Astrocyte of the cerebellum (primary cell): ENCODE measurements at regions not wholly inside any gene's neighbourhood (a gene's known extent, or its start where the extent isn't known, plus 50 kb on each side); places are given as distances from the start of the nearest gene placed in this dataset.

Source experiments
- DNase-seq: peaks from one replicate; pipeline ENCODE4 v3.0.0-alpha.2; 2011; ENCODE audit warnings: low read depth
- H3K4me3 ChIP-seq: 2 replicates; pipeline ENCODE4 v1.5.1; 2011; ENCODE audit warnings: mild to moderate bottlenecking, low read depth, low read length, moderate library complexity
- in situ Hi-C: cut with HindIII; loops from 2 replicates; pipeline ENCODE4 v1.10.0; 2017; ENCODE audit warnings: low sequenced_read_pairs
- TF ChIP-seq, protein P1 (sequence below): IDR thresholded peaks from 2 replicates; pipeline ENCODE4 v1.5.1; 2012; ENCODE audit warnings: low read length, low read depth, moderate library complexity, mild to moderate bottlenecking; ENCODE audit errors: missing control alignments

- in situ Hi-C loops = no loop called here
- H3K4me3 ChIP-seq = no peak overlapping the region
- TF ChIP-seq, protein P1, sequence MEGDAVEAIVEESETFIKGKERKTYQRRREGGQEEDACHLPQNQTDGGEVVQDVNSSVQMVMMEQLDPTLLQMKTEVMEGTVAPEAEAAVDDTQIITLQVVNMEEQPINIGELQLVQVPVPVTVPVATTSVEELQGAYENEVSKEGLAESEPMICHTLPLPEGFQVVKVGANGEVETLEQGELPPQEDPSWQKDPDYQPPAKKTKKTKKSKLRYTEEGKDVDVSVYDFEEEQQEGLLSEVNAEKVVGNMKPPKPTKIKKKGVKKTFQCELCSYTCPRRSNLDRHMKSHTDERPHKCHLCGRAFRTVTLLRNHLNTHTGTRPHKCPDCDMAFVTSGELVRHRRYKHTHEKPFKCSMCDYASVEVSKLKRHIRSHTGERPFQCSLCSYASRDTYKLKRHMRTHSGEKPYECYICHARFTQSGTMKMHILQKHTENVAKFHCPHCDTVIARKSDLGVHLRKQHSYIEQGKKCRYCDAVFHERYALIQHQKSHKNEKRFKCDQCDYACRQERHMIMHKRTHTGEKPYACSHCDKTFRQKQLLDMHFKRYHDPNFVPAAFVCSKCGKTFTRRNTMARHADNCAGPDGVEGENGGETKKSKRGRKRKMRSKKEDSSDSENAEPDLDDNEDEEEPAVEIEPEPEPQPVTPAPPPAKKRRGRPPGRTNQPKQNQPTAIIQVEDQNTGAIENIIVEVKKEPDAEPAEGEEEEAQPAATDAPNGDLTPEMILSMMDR = no peak
- no peak for DNase-seq
Observed at GRCh38 chr9:89983411-89983810, 378.6 kb downstream of the GADD45G start.

GRCh38 chr9:89984214-89984613 is 379.4 kb downstream of the GADD45G start:
- DNase-seq = no peak
- in situ Hi-C loops = no loop called here
- H3K4me3 ChIP-seq = no peak overlapping the region
- TF ChIP-seq, protein P1 = no peak

DNA sequence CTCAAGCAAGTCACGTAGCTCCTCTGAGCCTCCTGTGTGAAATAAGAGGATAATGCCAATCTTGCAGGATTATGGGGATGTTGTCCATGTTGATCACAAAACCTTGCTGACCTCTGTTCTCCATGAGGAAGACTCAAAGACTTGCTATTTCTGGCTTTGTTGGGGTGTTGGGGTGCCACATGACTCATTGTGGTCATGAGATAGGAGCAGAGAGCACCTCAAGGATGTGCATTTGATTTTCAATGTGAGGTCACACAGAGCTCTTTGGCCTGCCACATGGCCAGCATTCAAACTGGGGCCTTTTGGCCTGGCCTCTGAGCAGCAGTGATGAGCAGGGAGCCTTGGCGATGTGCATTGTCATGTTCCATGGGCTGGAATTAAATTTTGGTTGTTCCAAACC is 380.3 kb downstream of the GADD45G start:
- no peak overlapping the region for H3K4me3 ChIP-seq
- TF ChIP-seq, protein P1 = no peak
- no peak for DNase-seq

DNA sequence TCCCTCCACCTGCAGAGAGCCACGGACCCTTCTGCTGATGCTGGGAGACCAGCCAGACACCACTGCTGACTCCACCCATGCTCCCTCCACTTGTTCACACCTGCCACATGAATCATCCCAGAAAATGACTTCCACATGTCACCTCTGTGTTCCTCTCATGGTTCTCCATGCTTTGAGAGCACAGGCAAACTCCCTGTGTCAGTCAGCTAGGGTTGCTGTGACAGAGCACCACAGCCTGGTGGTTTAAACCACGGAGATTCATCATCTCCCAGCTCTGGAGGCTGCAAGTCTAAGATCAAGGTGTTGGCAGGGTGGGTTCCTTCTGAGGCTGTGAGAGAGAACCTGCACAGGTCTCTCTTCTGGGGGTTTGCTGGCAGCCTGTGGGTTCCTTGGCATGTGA is 381.4 kb downstream of the GADD45G start:
- no peak for DNase-seq
- TF ChIP-seq, protein P1 = no peak
- in situ Hi-C loops = no loop called here
- no peak overlapping the region for H3K4me3 ChIP-seq

More for the DNA sequence above, 380.3 kb downstream of the GADD45G start:
- in situ Hi-C loops = no loop called here

DNA sequence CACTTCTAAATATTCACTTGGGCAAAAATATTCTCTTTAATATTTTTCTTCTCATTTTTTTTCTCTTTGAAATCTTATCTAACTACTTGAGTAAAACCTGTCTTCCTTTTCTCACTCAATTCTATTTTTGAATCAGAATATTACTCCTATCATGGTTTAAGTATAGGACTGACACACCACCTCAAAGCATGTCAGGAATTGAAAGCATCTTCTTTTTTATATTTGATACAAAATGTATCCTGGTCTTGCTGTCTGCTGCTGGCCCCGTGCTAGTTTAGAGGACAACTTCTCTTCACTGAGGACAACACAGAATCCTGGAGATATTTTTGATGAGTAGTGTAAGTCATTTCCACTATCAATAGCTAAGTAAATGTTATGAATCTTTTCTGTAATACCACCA is 383.6 kb downstream of the GADD45G start:
- TF ChIP-seq, protein P1 = no peak
- in situ Hi-C loops = no loop called here
- no peak overlapping the region for H3K4me3 ChIP-seq
- DNase-seq = no peak

- DNase-seq = no peak
- in situ Hi-C loops = loop anchor here (5.0 kb wide), 3 partner anchors 64 to 389 kb away; no protein-coding TSS in a partner anchor
Observed at GRCh38 chr9:89991204-89991790, 386.5 kb downstream of the GADD45G start.

More at GRCh38 chr9:89991204-89991790, 386.5 kb downstream of the GADD45G start:
- H3K4me3 ChIP-seq = no peak overlapping the region
- TF ChIP-seq, protein P1 = no peak
